NCI-H1436 (cell line): ENCODE measurements at regions not wholly inside any gene's neighbourhood (a gene's known extent, or its start where the extent isn't known, plus 50 kb on each side); places are given as distances from the start of the nearest gene placed in this dataset.

Experiments used
- DNase-seq: peaks from one replicate; lab custom pipeline; 2025; lab: John Stamatoyannopoulos, UW

DNA sequence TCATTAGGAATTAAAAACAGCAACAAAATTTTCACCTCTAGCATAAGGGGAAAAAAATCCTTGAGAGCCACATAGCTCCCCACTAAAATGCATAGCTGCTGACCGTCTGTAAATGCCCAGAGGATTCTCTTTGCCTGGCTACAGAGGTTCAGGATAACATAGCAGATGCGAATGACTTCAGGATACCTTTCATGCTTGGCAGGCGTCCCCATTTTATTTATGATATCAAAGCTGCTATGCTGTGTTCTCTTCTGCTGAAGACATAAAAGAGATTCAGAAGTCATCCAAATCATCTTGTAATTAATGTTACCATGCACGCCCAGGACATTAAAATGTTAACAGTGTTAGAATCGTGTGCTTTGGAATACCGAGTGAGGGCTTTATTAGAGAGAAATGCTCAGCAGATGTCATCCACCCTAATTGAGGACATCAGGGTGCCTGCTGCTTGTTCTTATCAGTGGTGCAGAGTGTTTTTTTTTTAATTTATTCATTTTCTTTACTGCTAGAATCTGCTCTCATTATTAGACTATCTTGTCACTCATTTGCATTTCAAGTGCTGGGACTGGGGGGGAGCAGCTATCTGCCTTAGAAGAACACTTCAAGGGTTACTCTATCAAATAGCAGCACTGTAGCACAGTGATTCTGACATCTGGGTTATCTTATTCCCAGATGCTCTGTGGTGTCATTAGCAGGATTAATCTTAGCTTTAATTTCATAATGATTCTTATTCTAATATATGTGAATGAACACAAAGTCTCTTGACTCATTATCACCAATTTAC is 139.5 kb downstream of the ZNF326 start:
- no peak for DNase-seq

- DNase-seq = peak; percentile 34
These were observed 138.2 kb downstream of the ZNF326 start for GRCh38 chr1:90133133-90133532.

DNA sequence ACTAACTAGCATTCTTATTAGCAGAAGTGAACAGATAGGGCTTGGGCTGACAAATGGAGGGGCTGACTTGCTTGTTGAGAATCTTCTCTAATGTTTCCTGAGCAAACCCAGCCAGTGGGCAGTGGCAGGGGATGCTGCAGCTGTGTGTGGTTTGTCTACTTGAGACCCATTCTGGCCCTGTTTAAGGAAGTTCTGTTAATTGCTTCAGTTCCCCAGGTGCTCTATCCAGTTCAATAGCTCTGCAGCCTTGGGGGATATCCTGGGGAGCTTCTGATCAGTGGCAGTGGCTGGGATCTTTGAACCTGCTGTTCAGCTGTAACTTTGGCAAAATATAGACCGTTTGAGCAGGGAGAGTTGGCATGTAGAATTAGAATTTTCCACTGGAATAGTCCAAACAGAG is 137.4 kb downstream of the ZNF326 start:
- no peak for DNase-seq

GRCh38 chr1:90127288-90127953 is 132.5 kb downstream of the ZNF326 start:
- no peak for DNase-seq

- no peak for DNase-seq
These were observed 131.9 kb downstream of the ZNF326 start for GRCh38 chr1:90126834-90127233.

DNA sequence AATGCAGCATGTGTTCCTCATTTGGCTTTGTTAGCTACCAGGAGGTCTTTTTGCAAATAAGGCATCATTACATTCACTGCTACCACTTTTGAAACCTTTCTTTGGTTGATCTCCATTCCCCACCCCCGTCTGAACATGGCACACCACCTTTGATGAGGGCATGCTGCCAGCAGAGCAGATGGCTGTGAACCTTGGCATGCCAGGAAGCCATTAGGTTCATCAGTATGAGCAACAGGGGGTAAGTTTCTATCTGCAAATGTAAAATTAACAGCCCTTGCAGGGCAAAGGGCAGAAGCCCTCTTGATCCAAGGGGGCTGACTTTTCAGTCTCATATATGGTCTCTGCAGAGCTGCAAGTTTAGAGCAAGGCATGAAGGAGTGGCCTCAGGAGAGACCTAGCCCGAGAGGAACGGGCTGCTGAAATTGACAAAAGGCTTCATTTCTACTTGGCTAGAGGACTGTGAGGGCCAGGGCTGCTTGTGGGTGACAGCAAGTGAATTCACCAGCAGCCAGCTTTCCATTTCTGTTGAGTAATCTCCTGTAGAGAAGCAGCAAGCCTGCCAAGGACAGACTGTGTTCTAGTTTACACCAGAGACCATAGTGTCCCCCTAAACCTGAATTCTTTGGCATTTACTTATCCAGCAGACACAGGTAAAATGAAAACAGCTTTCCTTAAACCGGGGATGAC is 127.9 kb downstream of the ZNF326 start:
- DNase-seq = no peak

DNA sequence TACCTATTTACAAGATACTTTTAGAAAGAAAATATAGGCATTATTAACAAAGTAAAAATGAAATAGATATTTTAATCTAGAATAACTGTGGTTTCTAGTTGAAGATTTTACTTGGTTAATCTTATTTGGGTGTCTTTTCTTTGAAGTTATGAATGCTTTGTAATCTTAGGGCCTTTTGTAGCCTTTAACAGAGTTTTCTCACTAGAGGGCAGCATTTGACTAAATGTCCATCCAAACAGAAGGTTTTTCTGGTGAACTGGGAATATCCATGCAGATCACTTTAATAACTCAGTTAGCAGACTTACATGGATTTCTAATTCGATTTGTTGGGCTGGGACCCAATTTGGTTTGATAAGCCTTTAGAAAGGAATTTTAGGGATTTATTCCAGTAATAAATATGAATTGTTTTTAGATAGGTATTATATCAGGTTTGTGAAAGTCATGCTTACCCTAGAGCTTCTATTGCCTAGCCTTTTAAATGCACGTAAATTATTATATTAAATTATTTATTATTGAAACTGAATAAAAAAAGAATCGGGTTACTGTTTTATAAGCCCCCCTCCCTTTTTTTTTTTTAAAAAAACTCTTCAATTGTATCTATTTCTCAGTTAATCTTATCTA is 119.7 kb downstream of the ZNF326 start:
- DNase-seq = peak; percentile 59

GRCh38 chr1:90107990-90108389 is 113.1 kb downstream of the ZNF326 start:
- no peak for DNase-seq

DNA sequence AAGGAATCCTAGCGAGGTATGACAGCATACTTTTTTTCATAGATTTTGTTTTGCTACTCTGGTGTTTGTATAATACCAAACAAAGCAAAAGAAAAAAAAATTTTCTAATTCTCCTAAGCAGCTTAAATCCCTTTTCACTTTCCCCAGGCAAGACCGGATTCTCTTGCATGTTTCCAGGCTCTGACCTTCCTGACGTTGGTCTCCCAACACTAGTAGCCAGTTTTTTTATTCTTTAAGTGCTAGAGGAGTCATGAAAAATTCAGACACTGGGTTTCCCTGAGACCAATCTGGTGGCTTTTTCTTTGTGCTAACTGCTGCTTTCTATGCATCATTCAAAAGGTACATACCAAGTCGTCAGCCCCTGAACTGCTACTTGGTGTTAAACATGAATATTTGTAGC is 111.4 kb downstream of the ZNF326 start:
- no peak for DNase-seq

DNA sequence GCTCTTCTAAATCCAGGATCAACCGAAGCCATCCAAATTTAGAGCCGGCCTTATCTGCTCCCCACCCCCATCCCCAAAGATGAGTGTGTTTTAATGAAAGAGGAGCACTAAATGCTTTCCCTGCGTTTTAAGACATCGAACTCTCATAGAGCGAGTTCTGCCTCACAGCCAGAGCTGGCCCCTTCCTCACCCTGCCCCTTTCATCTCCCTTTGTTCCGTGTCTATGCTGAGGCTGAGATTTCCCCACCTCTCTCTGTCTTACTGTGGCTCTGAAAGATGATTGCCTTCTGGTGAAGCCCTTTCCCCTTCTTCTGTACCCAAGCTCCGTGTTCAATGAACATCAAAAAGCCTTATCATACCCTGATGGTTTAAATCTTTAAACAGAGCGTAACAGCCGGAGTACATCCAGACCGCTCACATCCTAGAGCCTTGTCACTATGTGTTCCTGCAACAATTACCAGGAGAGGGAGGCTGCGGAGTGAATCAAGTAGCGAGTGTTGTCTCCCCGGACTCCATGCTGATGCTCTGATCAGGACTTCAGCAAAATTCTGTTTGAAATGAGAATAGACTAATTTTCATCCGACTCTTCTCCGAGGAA is 110.1 kb downstream of the ZNF326 start:
- DNase-seq = no peak

- no peak for DNase-seq
These were observed 105.7 kb downstream of the ZNF326 start for GRCh38 chr1:90100566-90100965.

- DNase-seq = no peak
These were observed 97.5 kb downstream of the ZNF326 start for GRCh38 chr1:90092441-90092840.
